GM21390 (cell line): ENCODE measurements at regions not wholly inside any gene's neighbourhood (a gene's known extent, or its start where the extent isn't known, plus 50 kb on each side); places are given as distances from the start of the nearest gene placed in this dataset.

Experiments used
- ATAC-seq: cut with Tn5 transposase; IDR thresholded peaks from one replicate; pipeline ENCODE4 v1.9.1; 2021; ENCODE audit not compliant: unreplicated experiment

- no peak for ATAC-seq
Observed at GRCh38 chr6:102387326-102388033, 994.0 kb downstream of the GRIK2 start.

DNA sequence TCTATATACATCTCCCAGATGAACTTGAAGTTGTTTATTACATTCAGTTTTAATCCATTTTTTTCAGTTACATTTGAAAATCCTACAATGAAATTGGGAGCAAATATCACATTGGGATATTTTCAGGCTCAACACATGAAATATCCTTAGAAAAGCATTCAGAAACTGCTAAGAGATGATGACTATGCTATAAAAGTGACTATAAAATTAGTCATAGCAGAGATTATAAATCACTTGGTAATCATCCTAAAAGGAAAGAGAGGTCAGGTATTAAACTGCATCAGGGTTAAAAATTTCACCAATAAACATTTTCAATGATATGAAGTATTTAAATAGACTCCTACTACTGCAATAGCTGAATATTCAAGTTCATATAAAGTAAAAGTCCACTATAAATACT is 987.7 kb downstream of the GRIK2 start:
- ATAC-seq, result no peak

- no peak for ATAC-seq
Observed at GRCh38 chr6:102356170-102356569, 962.7 kb downstream of the GRIK2 start.

DNA sequence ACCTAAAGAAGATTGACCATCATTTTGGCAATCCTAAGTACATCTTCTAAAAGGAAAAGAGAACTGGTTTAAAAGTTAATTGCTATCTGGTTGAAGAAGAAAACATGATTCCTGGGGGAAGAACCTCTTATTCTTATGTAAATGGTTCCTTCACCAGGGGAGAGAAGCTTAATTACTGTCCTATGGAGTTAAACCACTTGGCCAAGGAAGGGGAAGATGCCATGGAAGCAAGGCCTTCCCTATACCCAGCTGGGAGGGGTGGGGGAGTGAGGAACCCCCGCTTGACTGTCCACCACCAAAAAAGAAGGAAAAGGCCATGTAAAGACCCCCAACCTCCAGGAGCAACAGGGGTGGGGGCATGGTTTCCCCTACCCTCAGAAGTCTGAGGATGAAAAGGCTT is 962.1 kb downstream of the GRIK2 start:
- ATAC-seq, result no peak

DNA sequence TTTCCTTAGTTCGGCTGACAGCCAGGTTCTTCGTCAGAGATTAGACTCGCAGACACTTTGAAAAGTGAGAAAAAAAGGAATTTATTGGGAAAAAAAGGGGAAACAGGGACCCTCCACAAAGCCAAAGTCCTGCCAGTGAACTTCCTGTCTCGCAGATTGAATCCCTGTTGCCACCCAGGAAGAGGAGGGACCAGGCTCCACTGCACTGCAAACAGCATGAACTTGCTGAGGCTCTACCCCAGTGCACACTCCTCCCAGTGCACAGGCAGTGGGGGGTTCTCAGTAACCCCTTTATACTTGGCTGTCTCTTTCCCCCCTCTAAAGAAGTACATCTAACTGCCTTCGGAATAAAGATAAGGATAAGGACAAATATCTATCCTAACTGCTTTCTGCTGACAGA is 959.0 kb downstream of the GRIK2 start:
- ATAC-seq, result no peak

DNA sequence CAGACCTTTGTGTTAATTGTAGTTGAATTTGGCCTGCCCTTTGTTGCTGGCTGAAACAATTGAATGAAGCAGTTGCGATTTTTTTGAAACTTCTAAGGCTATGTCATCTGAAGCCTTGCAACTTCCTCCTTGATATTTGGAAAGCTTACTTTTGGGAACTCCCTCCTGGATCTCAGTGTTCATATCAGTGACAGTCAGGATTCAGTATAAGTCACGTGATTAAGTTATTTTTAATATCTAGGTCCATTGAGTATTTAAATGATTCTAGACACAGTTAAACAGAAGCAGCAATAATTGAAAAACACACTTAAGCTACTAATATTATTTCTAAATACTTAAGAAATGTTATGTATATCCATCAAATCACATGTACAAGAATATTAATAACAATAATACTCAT is 951.3 kb downstream of the GRIK2 start:
- no peak for ATAC-seq

- ATAC-seq, result no peak
Observed at GRCh38 chr6:102340311-102340710, 946.8 kb downstream of the GRIK2 start.

GRCh38 chr6:102333736-102334135 is 940.2 kb downstream of the GRIK2 start:
- no peak for ATAC-seq

DNA sequence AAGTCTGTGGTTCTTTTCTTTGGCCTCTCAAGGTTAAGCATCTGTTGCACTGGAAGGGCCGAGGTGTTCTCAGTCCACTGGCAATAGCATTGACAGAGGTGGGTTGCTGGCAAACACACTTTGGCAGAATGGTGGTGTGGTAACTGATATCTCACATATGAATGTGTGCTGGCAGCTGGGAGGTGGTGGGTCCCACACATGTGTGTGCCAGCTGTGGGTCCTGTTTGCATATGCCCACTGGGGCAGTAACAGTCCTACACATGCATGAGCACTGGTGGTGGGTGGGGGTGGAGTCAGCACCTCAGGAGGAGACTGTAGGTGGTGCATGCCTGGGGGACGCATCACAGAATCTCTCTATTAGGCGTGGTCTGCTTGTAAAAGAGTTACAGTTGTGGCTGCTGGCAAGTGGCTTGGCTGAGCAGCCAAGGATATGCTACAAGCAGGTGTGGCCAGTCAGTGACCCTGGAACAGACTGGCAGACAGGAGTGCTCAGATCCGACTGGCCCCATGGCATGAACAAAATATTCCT is 934.3 kb downstream of the GRIK2 start:
- no peak for ATAC-seq

DNA sequence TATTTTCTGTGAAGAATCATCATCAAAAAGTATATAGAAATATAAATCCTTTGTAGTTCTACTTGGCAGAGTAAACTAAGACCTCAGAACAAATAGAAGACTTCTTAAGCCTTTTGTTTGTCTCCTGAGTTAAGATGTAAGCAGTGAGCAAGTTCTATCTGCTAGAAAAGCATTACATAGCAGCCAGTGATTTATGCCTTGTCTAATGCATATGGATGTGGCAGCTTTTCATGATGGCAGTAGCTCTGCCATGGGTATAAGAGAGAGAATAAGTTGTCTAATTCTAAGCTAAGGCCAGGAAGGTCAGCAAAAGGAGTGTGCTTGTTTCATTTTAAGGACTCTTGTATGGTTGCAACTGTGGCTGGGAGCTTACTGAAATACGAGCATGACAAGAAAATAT is 920.2 kb downstream of the GRIK2 start:
- no peak for ATAC-seq

DNA sequence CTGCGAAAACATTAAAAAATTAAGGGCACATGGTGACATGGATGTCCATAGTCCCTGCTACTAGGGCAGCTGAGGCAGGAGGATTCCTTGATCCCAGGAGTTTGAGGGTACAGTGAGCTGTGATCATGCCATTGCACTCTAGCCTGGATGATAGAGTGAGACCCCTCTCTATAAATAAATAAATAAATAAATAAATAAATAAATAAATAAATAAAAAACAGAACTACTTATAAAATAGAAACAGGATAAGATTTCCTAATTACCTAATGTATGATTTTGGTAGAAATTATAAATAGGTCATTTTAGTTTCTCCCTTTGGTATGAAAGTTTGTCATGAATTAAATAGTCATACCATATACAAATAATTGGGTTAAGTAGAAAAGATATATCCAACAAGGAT is 916.2 kb downstream of the GRIK2 start:
- ATAC-seq, result no peak

DNA sequence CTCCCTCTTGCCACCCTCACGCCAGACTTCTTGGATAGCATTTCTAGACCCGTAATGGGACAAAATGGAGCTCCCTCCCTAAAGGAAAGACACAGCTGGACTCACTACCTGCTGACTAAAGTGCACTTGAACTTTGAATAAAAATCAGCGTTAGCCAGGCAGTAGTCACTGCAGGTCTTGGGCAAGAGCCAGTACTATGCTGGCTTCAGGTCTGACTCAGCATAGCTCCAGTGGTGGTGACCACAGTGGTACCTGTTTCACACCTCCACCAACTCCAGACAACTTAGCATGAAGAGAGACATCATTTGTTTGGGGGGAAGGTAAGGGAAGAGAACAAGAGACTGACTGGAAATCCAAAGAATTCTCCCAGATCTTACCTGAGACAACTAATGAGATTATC is 906.8 kb downstream of the GRIK2 start:
- ATAC-seq, result no peak

DNA sequence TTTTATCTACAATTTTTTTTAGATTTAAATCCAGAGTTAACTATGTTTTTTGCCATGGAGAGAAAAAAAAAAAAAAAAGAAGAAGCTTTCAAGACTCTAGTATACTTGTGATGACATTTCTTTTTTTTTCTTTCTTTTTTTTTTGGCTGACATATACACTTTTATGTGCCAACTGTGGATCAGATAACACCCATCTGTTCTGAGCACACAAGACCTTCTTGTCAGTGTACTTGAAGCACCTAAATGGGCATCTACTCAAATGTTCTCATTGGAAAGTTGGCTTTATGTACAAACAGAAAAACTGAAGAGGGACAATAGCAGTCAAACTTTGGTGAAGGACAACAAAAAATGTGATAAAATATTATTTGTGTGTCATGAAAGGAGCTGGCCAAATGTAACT is 904.5 kb downstream of the GRIK2 start:
- ATAC-seq, result no peak
